Epithelial cell of proximal tubule (primary cell): ENCODE measurements at regions not wholly inside any gene's neighbourhood (a gene's known extent, or its start where the extent isn't known, plus 50 kb on each side); places are given as distances from the start of the nearest gene placed in this dataset.
"Not testable (repeated sequence)": the region's sequence is repeated elsewhere in the genome, so short reads cannot be mapped to it uniquely, and the experiment has no call there.

Experiments used
- DNase-seq: peaks from one replicate; pipeline ENCODE4 v3.0.0-alpha.2; 2011; ENCODE audit warnings: low read depth
- H3K4me3 ChIP-seq: 2 replicates; pipeline ENCODE4 v1.5.1; 2011; ENCODE audit warnings: low read depth, mild to moderate bottlenecking, low read length
- TF ChIP-seq, protein P1 (sequence below): conservative IDR thresholded peaks from 2 replicates; pipeline ENCODE4 v1.5.1; 2012; ENCODE audit warnings: low read depth, mild to moderate bottlenecking, low read length

DNA sequence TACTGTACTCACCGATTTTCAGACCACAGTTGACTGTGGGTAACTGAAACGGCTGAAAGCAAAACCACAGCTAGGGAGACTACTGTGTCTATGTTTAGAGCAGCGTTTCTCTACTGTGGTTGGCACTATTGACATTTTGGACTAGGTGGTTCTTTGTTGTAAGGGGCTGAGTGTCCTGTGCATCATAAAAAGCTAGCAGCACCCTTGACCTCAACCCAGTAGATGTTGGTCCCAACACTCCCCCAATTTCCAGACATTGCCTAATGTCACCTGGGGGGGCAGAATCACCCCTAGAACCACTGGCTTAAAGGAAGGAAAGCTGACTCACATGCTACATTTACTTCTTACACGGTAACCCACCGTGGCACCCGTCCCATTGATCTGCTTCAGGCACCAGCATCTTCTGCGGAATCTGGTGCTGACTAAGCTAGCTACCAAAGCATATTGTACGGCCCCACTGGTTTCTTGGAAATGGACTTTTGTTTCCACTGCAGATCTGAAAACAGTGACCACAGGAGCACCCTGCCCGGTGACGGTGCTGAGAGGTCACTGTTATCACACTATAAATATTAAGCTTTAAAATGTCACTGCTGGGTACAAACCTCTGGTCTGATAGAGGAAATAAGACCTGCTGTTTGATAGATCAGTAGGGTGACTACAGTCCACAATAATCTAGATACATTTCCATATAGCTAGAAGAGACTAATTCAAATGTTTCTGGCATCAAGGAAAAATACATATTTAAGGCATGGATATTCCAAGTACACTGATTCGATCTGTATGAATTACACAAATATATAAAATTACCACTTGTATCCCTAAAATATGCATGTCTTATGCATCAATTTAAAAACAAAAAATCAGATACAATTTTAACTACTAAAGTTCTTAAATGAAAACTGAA is 151.4 kb downstream of the HSD17B3 start:
- no peak for DNase-seq
- H3K4me3 ChIP-seq = no peak overlapping the region

DNA sequence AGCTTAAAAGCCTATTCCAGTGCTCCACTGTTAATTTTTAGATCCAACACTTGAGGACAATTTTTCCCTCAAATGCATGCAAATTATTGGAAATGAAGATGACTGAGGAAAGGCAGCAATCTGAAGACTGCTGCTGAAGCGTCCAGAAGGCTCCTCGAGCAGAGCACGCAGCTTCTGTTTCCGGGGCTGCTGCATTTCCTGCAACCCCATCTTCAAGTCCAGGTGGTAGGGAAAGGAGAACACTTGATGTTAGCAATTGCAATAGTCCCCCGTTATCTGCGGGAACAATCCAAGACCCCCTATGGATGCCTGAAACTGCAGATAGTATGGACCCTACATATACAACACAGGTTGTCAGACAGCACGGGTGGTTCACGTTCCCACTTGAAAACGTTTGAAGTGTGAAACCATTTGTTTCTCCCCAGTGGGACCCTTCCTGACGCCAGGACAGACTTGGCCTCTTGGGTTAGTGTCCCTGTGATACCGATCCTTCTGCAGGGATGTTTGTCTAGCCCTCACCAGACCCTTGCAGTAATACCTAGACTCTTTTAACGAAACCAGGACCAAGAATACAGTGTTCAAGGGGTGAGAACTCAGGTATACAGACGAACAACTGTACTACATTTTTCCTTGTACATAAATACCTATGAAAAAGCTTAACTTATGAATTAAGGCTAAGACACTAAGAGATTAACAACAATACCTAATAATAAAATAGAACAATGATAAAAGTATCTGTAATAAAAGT is 152.3 kb downstream of the HSD17B3 start:
- TF ChIP-seq, protein P1, sequence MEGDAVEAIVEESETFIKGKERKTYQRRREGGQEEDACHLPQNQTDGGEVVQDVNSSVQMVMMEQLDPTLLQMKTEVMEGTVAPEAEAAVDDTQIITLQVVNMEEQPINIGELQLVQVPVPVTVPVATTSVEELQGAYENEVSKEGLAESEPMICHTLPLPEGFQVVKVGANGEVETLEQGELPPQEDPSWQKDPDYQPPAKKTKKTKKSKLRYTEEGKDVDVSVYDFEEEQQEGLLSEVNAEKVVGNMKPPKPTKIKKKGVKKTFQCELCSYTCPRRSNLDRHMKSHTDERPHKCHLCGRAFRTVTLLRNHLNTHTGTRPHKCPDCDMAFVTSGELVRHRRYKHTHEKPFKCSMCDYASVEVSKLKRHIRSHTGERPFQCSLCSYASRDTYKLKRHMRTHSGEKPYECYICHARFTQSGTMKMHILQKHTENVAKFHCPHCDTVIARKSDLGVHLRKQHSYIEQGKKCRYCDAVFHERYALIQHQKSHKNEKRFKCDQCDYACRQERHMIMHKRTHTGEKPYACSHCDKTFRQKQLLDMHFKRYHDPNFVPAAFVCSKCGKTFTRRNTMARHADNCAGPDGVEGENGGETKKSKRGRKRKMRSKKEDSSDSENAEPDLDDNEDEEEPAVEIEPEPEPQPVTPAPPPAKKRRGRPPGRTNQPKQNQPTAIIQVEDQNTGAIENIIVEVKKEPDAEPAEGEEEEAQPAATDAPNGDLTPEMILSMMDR = no peak
- DNase-seq = no peak
- no peak overlapping the region for H3K4me3 ChIP-seq

More for the DNA sequence above, 151.4 kb downstream of the HSD17B3 start:
- TF ChIP-seq, protein P1 = no peak

DNA sequence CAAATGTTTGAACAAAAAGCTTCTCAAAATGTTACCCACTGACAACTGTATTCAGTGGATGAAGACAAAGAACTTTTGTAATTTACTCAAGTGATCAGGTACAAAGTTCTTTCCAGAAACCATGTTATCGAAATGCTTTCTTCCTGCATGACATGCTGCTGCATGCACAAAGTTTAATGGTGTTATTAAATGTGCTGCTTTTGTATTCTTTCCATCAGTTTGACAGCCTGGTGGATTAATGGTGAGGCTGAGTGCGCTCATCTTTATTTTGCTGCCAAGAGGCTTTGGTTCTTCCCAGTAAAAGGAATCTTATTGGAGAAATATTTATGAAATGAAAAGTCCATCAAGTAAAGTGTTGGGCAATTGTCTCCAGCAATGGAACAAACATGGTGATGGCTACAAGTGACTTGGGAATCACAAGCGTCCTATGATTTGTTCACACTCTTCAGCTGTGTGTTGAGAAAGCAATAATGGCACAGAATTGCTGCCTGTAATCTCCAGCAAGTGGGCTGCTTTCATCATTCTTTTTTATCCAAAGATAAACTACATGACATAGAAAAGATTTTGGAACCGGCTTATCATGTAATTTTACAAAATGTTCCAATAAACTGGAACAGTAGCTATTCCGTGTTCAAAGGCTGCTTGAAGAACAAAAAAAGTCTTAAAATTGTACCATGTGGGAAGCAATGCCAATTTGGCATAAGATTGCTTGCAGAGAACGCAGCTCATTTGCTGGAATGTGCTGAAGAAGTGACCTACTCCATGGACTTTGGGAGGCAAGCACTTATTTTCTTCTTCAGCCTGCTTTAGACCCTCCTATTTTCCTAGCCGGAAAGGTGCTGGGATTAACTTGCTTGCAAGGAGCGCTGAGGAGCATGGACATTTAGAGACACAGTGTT is 153.1 kb downstream of the HSD17B3 start:
- DNase-seq = no peak
- no peak overlapping the region for H3K4me3 ChIP-seq
- TF ChIP-seq, protein P1 = no peak

DNA sequence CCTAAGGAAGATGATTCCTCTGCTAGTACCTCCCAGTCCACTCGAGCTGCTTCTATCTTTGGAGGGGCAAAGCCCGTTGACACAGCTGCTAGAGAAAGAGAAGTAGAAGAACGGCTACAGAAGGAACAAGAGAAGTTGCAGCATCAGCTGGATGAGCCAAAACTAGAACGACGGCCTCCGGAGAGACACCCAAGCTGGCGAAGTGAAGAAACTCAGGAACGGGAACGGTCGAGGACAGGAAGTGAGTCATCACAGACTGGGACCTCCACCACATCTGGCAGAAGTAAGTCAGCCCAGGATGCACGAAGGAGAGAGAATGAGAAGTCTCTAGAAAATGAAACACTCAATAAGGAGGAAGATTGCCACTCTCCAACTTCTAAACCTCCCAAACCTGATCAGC is 154.9 kb downstream of the HSD17B3 start:
- not testable (repeated sequence) for H3K4me3 ChIP-seq, DNase-seq

DNA sequence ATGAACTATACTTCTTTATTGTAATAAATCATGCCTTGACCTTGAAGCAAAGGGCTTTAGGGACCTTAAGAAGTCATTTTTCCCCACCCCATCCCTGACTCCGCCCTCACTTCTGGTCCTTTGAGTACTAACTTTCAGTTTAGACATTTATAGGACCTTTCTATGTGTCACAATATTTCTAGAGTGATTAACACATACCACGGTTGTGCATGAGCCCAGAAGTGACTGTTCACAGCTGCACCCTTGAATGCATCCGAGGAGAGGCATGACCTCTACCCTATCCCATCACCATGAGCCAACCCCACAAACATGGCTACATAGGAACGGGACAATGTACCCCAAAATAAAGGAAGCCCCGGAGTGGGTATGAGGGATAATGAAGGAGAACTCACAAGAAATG is 160.3 kb downstream of the HSD17B3 start:
- no peak overlapping the region for H3K4me3 ChIP-seq
- DNase-seq = no peak
- TF ChIP-seq, protein P1 = no peak

DNA sequence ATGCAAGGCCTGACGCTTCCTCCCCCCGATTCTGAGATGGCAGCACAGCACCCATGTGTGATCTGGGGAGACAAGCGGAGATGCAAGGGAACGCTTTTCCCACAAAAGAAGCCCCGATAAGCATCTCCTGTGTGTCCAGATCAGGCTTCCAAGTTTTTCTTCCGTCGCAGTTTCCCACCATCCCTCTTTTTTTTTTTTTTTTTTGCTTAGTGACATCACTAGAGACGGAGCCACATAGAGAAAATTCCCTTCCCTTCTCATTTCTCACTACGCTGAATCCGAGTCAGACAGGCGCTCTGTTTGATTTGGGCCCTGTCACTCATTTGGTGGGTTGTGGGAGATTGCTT is 160.9 kb downstream of the HSD17B3 start:
- TF ChIP-seq, protein P1 = no peak
- no peak for DNase-seq
- H3K4me3 ChIP-seq = no peak overlapping the region
